ENCODE measurements at regions not wholly inside any gene's neighbourhood (a gene's known extent, or its start where the extent isn't known, plus 50 kb on each side); places are given as distances from the start of the nearest gene placed in this dataset.

GRCh38 chr4:136636155-136636554, 896.1 kb downstream of the PCDH18 start:
- Histone ChIP-seq H3K27me3 (ENCODE audit: insufficient read depth, low read depth) (no peaks in the 10 kb centered on the region), H3K9me3 (ENCODE audit: insufficient read depth, low read depth) (no peaks in the 10 kb centered on the region)
- CTCF ChIA-PET, result no interaction called here

GRCh38 chr4:136634121-136634520, 898.2 kb downstream of the PCDH18 start:
- POLR2A ChIA-PET (ENCODE audit: unreplicated experiment), result no interaction called here
- Histone ChIP-seq H4K20me1 (ENCODE audit: insufficient read depth) (no peaks in the 10 kb centered on the region), H3K36me3 (ENCODE audit: low read depth) (no peaks in the 10 kb centered on the region), H3K4me3 (no peak overlapping the region), H3K9me3 (ENCODE audit: insufficient read depth, low read depth) (no peaks in the 10 kb centered on the region), H3K4me1 (replicated peaks; ENCODE audit: insufficient read depth) (no peaks in the 10 kb centered on the region), H3K27ac (no peak overlapping the region), H3K79me2 (ENCODE audit: low read depth) (no peaks in the 10 kb centered on the region), H3K27me3 (ENCODE audit: insufficient read depth, low read depth) (no peaks in the 10 kb centered on the region), H3K9me2 (ENCODE audit: insufficient read depth) (no peaks in the 10 kb centered on the region), H2AFZ (no peak overlapping the region), H3F3A (ENCODE audit: insufficient read depth, low read depth) (no peaks in the 10 kb centered on the region), H3K4me2 (no peak overlapping the region)
- no TSS peak for BruUV-seq (replicated peaks)
- no peak for TF ChIP-seq CTCF (conservative IDR thresholded peaks at IDR 0.05)
- no peak for TF ChIP-seq EZH2 (IDR thresholded peaks at IDR 0.05; ENCODE audit: low read depth)
- no peak for DNase-seq
- CTCF ChIA-PET, result no interaction called here
- intact Hi-C loops (cut with micrococcal nuclease; ENCODE audit: unreplicated experiment), result no loop called here

More at GRCh38 chr4:136636155-136636554, 896.1 kb downstream of the PCDH18 start:
- Histone ChIP-seq H3K4me2 (no peak overlapping the region), H3F3A (ENCODE audit: insufficient read depth, low read depth) (no peaks in the 10 kb centered on the region), H3K36me3 (ENCODE audit: low read depth) (no peaks in the 10 kb centered on the region), H4K20me1 (ENCODE audit: insufficient read depth) (no peaks in the 10 kb centered on the region), H3K9me2 (ENCODE audit: insufficient read depth) (no peaks in the 10 kb centered on the region), H3K79me2 (ENCODE audit: low read depth) (no peaks in the 10 kb centered on the region), H2AFZ (no peak overlapping the region), H3K4me3 (no peak overlapping the region), H3K27ac (no peak overlapping the region), H3K4me1 (replicated peaks; ENCODE audit: insufficient read depth) (no peaks in the 10 kb centered on the region)
- no peak for DNase-seq
- POLR2A ChIA-PET (ENCODE audit: unreplicated experiment), result no interaction called here
- intact Hi-C loops (cut with micrococcal nuclease; ENCODE audit: unreplicated experiment), result no loop called here
- no TSS peak for BruUV-seq (replicated peaks)
- no peak for TF ChIP-seq EZH2 (IDR thresholded peaks at IDR 0.05; ENCODE audit: low read depth)
- TF ChIP-seq CTCF (conservative IDR thresholded peaks at IDR 0.05), result no peak

- Histone ChIP-seq H4K20me1 (ENCODE audit: insufficient read depth) (no peaks in the 10 kb centered on the region), H3K9me2 (ENCODE audit: insufficient read depth) (no peaks in the 10 kb centered on the region), H3K79me2 (ENCODE audit: low read depth) (no peaks in the 10 kb centered on the region), H3F3A (ENCODE audit: insufficient read depth, low read depth) (no peaks in the 10 kb centered on the region), H3K4me2 (no peak overlapping the region), H3K36me3 (ENCODE audit: low read depth) (no peaks in the 10 kb centered on the region), H2AFZ (no peak overlapping the region), H3K27ac (no peak overlapping the region), H3K9me3 (ENCODE audit: insufficient read depth, low read depth) (no peaks in the 10 kb centered on the region), H3K4me1 (replicated peaks; ENCODE audit: insufficient read depth) (no peaks in the 10 kb centered on the region), H3K4me3 (no peak overlapping the region), H3K27me3 (ENCODE audit: insufficient read depth, low read depth) (no peaks in the 10 kb centered on the region)
- BruUV-seq (replicated peaks), result no TSS peak
- DNase-seq, result no peak
- no peak for TF ChIP-seq EZH2 (IDR thresholded peaks at IDR 0.05; ENCODE audit: low read depth)
- TF ChIP-seq CTCF (conservative IDR thresholded peaks at IDR 0.05), result no peak
- intact Hi-C loops (cut with micrococcal nuclease; ENCODE audit: unreplicated experiment), result no loop called here
- ChIA-PET POLR2A (ENCODE audit: unreplicated experiment) (no interaction called here), CTCF (no interaction called here)
Measured at GRCh38 chr4:136599890-136600289, 932.4 kb downstream of the PCDH18 start.

Data from PC-9 (cell line).